ENCODE measurements at regions not wholly inside any gene's neighbourhood (a gene's known extent, or its start where the extent isn't known, plus 50 kb on each side); places are given as distances from the start of the nearest gene placed in this dataset.

GRCh38 chr15:91783451-91783850 is 70.1 kb upstream of the SLCO3A1 start:
- H3K36me3 ChIP-seq (ENCODE audit: control insufficient read depth, insufficient read depth, low read length) = no peaks in the 10 kb centered on the region
- H3K9ac ChIP-seq (ENCODE audit: extremely low read depth, low read length, poor library complexity, severe bottlenecking) = no peak overlapping the region
- no peak overlapping the region for H3K27ac ChIP-seq (ENCODE audit: low read depth, low read length)
- Mint-ChIP-seq H3K27me3 (ENCODE audit: insufficient read depth) (no peaks in the 10 kb centered on the region), H3K36me3 (ENCODE audit: low read depth) (no peaks in the 10 kb centered on the region), H3K9me3 (no peaks in the 10 kb centered on the region), H3K4me1 (peaks cover 2% of the 10 kb centered on the region), H3K27ac (no peak overlapping the region), H3K4me3 (no peak overlapping the region)
- H3K9me3 ChIP-seq (ENCODE audit: control insufficient read depth, low read length) = no peaks in the 10 kb centered on the region
- TF ChIP-seq CTCF (conservative IDR thresholded peaks at IDR 0.05) = no peak
- no peak for DNase-seq
- no peak overlapping the region for H3K4me3 ChIP-seq (ENCODE audit: low read length)
- H3K4me1 ChIP-seq (ENCODE audit: control insufficient read depth, insufficient read depth, low read length) = peaks cover 3% of the 10 kb centered on the region
- no peaks in the 10 kb centered on the region for H3K27me3 ChIP-seq (ENCODE audit: control insufficient read depth, insufficient read depth, low read length, poor library complexity, severe bottlenecking)

GRCh38 chr15:91784973-91785709 is 68.4 kb upstream of the SLCO3A1 start:
- no peak overlapping the region for H3K27ac ChIP-seq (ENCODE audit: low read depth, low read length)
- H3K4me1 ChIP-seq (ENCODE audit: control insufficient read depth, insufficient read depth, low read length) = peaks cover 2% of the 10 kb centered on the region
- TF ChIP-seq CTCF (conservative IDR thresholded peaks at IDR 0.05) = no peak
- 91 to 93% methylated on average over 3 to 4 of the region's 4 CpGs for WGBS, 2 experiments (ENCODE audit: insufficient coverage in 1 of 2, insufficient read length in 1 of 2)
- peaks cover 2% of the 10 kb centered on the region for H3K4me1 Mint-ChIP-seq
- no peaks in the 10 kb centered on the region for H3K9me3 ChIP-seq (ENCODE audit: control insufficient read depth, low read length)
- H3K27ac Mint-ChIP-seq = no peak overlapping the region
- no peaks in the 10 kb centered on the region for H3K36me3 Mint-ChIP-seq (ENCODE audit: low read depth)
- no peak overlapping the region for H3K4me3 Mint-ChIP-seq
- no peaks in the 10 kb centered on the region for H3K27me3 ChIP-seq (ENCODE audit: control insufficient read depth, insufficient read depth, low read length, poor library complexity, severe bottlenecking)
- no peaks in the 10 kb centered on the region for H3K9me3 Mint-ChIP-seq
- no peaks in the 10 kb centered on the region for H3K36me3 ChIP-seq (ENCODE audit: control insufficient read depth, insufficient read depth, low read length)
- no peak for DNase-seq
- H3K4me3 ChIP-seq (ENCODE audit: low read length) = no peak overlapping the region
- no peaks in the 10 kb centered on the region for H3K27me3 Mint-ChIP-seq (ENCODE audit: insufficient read depth)
- no peak overlapping the region for H3K9ac ChIP-seq (ENCODE audit: extremely low read depth, low read length, poor library complexity, severe bottlenecking)

GRCh38 chr15:91787198-91787597 is 66.3 kb upstream of the SLCO3A1 start:
- H3K9me3 Mint-ChIP-seq = no peaks in the 10 kb centered on the region

More at GRCh38 chr15:91787198-91787597, 66.3 kb upstream of the SLCO3A1 start:
- TF ChIP-seq CTCF (conservative IDR thresholded peaks at IDR 0.05) = no peak
- no peaks in the 10 kb centered on the region for H3K9me3 ChIP-seq (ENCODE audit: control insufficient read depth, low read length)
- DNase-seq = no peak
- no peak overlapping the region for H3K9ac ChIP-seq (ENCODE audit: extremely low read depth, low read length, poor library complexity, severe bottlenecking)
- no peak overlapping the region for H3K4me3 ChIP-seq (ENCODE audit: low read length)
- 94 to 96% methylated on average over 7 of the region's 7 CpGs for WGBS, 2 experiments (ENCODE audit: insufficient coverage in 1 of 2, insufficient read length in 1 of 2)
- no peaks in the 10 kb centered on the region for H3K4me1 ChIP-seq (ENCODE audit: control insufficient read depth, insufficient read depth, low read length)
- Mint-ChIP-seq H3K27me3 (ENCODE audit: insufficient read depth) (no peaks in the 10 kb centered on the region), H3K36me3 (ENCODE audit: low read depth) (no peaks in the 10 kb centered on the region), H3K4me1 (no peaks in the 10 kb centered on the region), H3K27ac (no peak overlapping the region), H3K4me3 (no peak overlapping the region)
- no peak overlapping the region for H3K27ac ChIP-seq (ENCODE audit: low read depth, low read length)
- no peaks in the 10 kb centered on the region for H3K27me3 ChIP-seq (ENCODE audit: control insufficient read depth, insufficient read depth, low read length, poor library complexity, severe bottlenecking)
- no peaks in the 10 kb centered on the region for H3K36me3 ChIP-seq (ENCODE audit: control insufficient read depth, insufficient read depth, low read length)
